ENCODE measurements at regions not wholly inside any gene's neighbourhood (a gene's known extent, or its start where the extent isn't known, plus 50 kb on each side); places are given as distances from the start of the nearest gene placed in this dataset.

- TF ChIP-seq CTCF (IDR thresholded peaks at IDR 0.05; ENCODE audit: insufficient read depth, low read length) (no peak), POLR2AphosphoS5 (IDR thresholded peaks at IDR 0.05; ENCODE audit: low read depth) (no peak), REST (IDR thresholded peaks at IDR 0.05; ENCODE audit: insufficient replicate concordance, low read depth) (no peak), GABPA (IDR thresholded peaks at IDR 0.05; ENCODE audit: low read depth) (no peak), SPI1 (IDR thresholded peaks at IDR 0.05; ENCODE audit: borderline replicate concordance, low read depth) (no peak)
These were observed 104.6 kb upstream of the HTR1E start for GRCh38 chr6:86832686-86833085.
